ENCODE measurements at regions not wholly inside any gene's neighbourhood (a gene's known extent, or its start where the extent isn't known, plus 50 kb on each side); places are given as distances from the start of the nearest gene placed in this dataset.
"Not testable (repeated sequence)": the region's sequence is repeated elsewhere in the genome, so short reads cannot be mapped to it uniquely, and the experiment has no call there.

DNA sequence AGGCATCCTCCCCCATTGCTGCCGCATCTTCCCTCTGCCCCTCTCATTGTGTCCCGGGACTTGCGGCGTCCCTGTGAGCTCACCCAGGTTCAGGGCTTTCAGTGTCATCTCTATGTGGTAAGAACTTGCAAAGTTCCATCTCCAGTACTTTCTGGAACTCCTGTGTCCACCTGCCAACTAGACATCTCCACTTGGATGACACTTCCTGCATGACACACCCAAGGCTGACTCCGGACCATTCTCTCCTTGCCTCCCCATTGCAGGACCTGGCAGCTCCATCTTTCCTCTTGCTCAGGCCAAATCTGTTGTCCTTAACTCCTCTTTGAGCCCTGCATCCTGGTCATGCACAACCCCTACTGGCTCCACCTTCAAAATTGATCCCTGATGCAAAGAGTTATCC, 200.8 kb upstream of the TP53TG3 start:
- TF ChIP-seq, protein P1, sequence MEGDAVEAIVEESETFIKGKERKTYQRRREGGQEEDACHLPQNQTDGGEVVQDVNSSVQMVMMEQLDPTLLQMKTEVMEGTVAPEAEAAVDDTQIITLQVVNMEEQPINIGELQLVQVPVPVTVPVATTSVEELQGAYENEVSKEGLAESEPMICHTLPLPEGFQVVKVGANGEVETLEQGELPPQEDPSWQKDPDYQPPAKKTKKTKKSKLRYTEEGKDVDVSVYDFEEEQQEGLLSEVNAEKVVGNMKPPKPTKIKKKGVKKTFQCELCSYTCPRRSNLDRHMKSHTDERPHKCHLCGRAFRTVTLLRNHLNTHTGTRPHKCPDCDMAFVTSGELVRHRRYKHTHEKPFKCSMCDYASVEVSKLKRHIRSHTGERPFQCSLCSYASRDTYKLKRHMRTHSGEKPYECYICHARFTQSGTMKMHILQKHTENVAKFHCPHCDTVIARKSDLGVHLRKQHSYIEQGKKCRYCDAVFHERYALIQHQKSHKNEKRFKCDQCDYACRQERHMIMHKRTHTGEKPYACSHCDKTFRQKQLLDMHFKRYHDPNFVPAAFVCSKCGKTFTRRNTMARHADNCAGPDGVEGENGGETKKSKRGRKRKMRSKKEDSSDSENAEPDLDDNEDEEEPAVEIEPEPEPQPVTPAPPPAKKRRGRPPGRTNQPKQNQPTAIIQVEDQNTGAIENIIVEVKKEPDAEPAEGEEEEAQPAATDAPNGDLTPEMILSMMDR (IDR thresholded peaks at IDR 0.05; ENCODE audit: low read depth, low read length): not testable (repeated sequence)
- TF ChIP-seq EZH2phosphoT487 (IDR thresholded peaks at IDR 0.05; ENCODE audit: low read depth): not testable (repeated sequence)

Data from OCI-LY3 (cell line).